Liver (tissue), 8 donors: ENCODE measurements at regions not wholly inside any gene's neighbourhood (a gene's known extent, or its start where the extent isn't known, plus 50 kb on each side); places are given as distances from the start of the nearest gene placed in this dataset.

ENCODE experiments used
- DNase-seq: peaks from one replicate; pipeline ENCODE4 v3.0.0-alpha.2; 2017; ENCODE audit warnings: low spot score
- H3K27ac ChIP-seq, 2 donors: one replicate each; pipeline ENCODE4 v1.7.0; 2013; ENCODE audit warnings: inconsistent platforms in 2 of 2, low read length in 2 of 2, control low read depth in 1 of 2, low read depth in 1 of 2, mild to moderate bottlenecking in 1 of 2
- H3K27me3 ChIP-seq, 4 donors: one replicate each; pipeline versions ENCODE4 v1.6.1 to v1.7.0; 2013; ENCODE audit warnings: low read length in 3 of 4, inconsistent platforms in 1 of 4, mild to moderate bottlenecking in 1 of 4, moderate library complexity in 1 of 4; ENCODE audit not compliant: control insufficient read depth in 4 of 4, insufficient read depth in 4 of 4
- H3K36me3 ChIP-seq, 4 donors: one replicate each; pipeline versions ENCODE4 v1.6.1 to v1.7.0; 2013; ENCODE audit warnings: low read length in 3 of 4, mild to moderate bottlenecking in 3 of 4, low read depth in 1 of 4, moderate library complexity in 1 of 4; ENCODE audit not compliant: control insufficient read depth in 4 of 4, insufficient read depth in 3 of 4
- H3K4me1 ChIP-seq, 4 donors: one replicate each; pipeline versions ENCODE4 v1.6.1 to v1.7.0; 2013; ENCODE audit warnings: low read length in 3 of 4, mild to moderate bottlenecking in 3 of 4, moderate library complexity in 1 of 4; ENCODE audit not compliant: control insufficient read depth in 4 of 4, insufficient read depth in 4 of 4
- H3K4me3 ChIP-seq, 3 donors: one replicate each; pipeline versions ENCODE4 v1.6.1 to v1.7.0; 2013; ENCODE audit warnings: low read length in 3 of 3, control low read depth in 1 of 3, low read depth in 1 of 3, mild to moderate bottlenecking in 1 of 3
- H3K9ac ChIP-seq, 2 donors: one replicate each; pipeline ENCODE4 v1.7.0; 2013; ENCODE audit warnings: low read length in 2 of 2, mild to moderate bottlenecking in 2 of 2, moderate library complexity in 2 of 2, control low read depth in 1 of 2, low read depth in 1 of 2
- H3K9me3 ChIP-seq, 4 donors: one replicate each; pipeline versions ENCODE4 v1.6.1 to v1.7.0; 2013; ENCODE audit warnings: low read length in 3 of 4; ENCODE audit not compliant: control insufficient read depth in 4 of 4
- ATF3 ChIP-seq: IDR thresholded peaks from 2 replicates; pipeline ENCODE4 v1.6.1; 2016; ENCODE audit warnings: antibody characterized with exemption
- CTCF ChIP-seq: fragments of 150-350 bp; IDR thresholded peaks from 2 replicates; pipeline ENCODE4 v1.5.1; 2017; ENCODE audit warnings: improper control_type of control experiment, low read depth, low read length; ENCODE audit not compliant: missing input control
- EGR1 ChIP-seq, 2 donors: IDR thresholded peaks; 2 replicates each; pipeline ENCODE4 v1.6.1; 2016 to 2018; ENCODE audit warnings: antibody characterized with exemption in 2 of 2, low read depth in 2 of 2
- FOXA1 ChIP-seq: IDR thresholded peaks from 2 replicates; pipeline ENCODE4 v1.6.1; 2016; ENCODE audit warnings: antibody characterized with exemption
- FOXA2 ChIP-seq: IDR thresholded peaks from 2 replicates; pipeline ENCODE4 v1.6.1; 2016; ENCODE audit warnings: antibody characterized with exemption
- GABPA ChIP-seq, 2 donors: IDR thresholded peaks in 1 of 2; conservative IDR thresholded peaks in 1 of 2; 2 replicates each; pipeline ENCODE4 v1.6.1; 2016; ENCODE audit warnings: antibody characterized with exemption in 2 of 2, mild to moderate bottlenecking in 1 of 2, moderate library complexity in 1 of 2
- HNF4A ChIP-seq, 2 donors: conservative IDR thresholded peaks; 2 replicates each; pipeline ENCODE4 v1.6.1; 2016; ENCODE audit warnings: antibody characterized with exemption in 2 of 2, mild to moderate bottlenecking in 2 of 2
- HNF4G ChIP-seq: IDR thresholded peaks from 2 replicates; pipeline ENCODE4 v1.6.1; 2016; ENCODE audit warnings: antibody characterized with exemption
- JUND ChIP-seq, 2 donors: IDR thresholded peaks; 2 replicates each; pipeline ENCODE4 v1.6.1; 2016; ENCODE audit warnings: antibody characterized with exemption in 2 of 2
- MAX ChIP-seq: IDR thresholded peaks from 2 replicates; pipeline ENCODE4 v1.6.1; 2016; ENCODE audit warnings: antibody characterized with exemption
- NR2F2 ChIP-seq: IDR thresholded peaks from 2 replicates; pipeline ENCODE4 v1.6.1; 2016; ENCODE audit warnings: antibody characterized with exemption
- RAD21 ChIP-seq, 2 donors: IDR thresholded peaks; 2 replicates each; pipeline ENCODE4 v1.6.1; 2016; ENCODE audit warnings: antibody characterized with exemption in 2 of 2, mild to moderate bottlenecking in 2 of 2
- RXRA ChIP-seq, 2 donors: IDR thresholded peaks; 2 replicates each; pipeline ENCODE4 v1.6.1; 2017 to 2018; ENCODE audit warnings: antibody characterized with exemption in 2 of 2, mild to moderate bottlenecking in 1 of 2
- SP1 ChIP-seq: IDR thresholded peaks from 2 replicates; pipeline ENCODE4 v1.6.1; 2018; ENCODE audit warnings: antibody characterized with exemption, mild to moderate bottlenecking
- TAF1 ChIP-seq: conservative IDR thresholded peaks from 2 replicates; pipeline ENCODE4 v1.6.1; 2016; ENCODE audit warnings: antibody characterized with exemption, mild to moderate bottlenecking
- YY1 ChIP-seq: IDR thresholded peaks from 2 replicates; pipeline ENCODE4 v1.6.1; 2016; ENCODE audit warnings: antibody characterized with exemption, mild to moderate bottlenecking
- ZBTB33 ChIP-seq: IDR thresholded peaks from 2 replicates; pipeline ENCODE4 v1.6.1; 2016; ENCODE audit warnings: antibody characterized with exemption
- WGBS: extraction: QIAGEN DNeasy Blood & Tissue Kit; methylation state at CpG from one replicate; pipeline ENCODE4 v1.1.7; 2013; 5-methylcytosine and 5-hydroxymethylcytosine counted together
- donor health status: healthy.
- donor health status: healthy.
- donor health status: healthy.
- donor health status: healthy.
- donor health status: healthy.

GRCh38 chr18:65359479-65359878 is 391.3 kb upstream of the CDH7 start:
- Histone ChIP-seq H3K27ac (no peak overlapping the region), H3K27me3 (no peaks in the 10 kb centered on the region), H3K9me3 (no peaks in the 10 kb centered on the region), H3K9ac (no peak overlapping the region), H3K4me3 (no peak overlapping the region), H3K36me3 (no peaks in the 10 kb centered on the region), H3K4me1 (no peaks in the 10 kb centered on the region)
- WGBS, result 67% methylated on average over 1 of the region's 1 CpG
- TF ChIP-seq YY1 (no peak), JUND (IDR thresholded peaks at IDR 0.05) (no peak), GABPA (IDR thresholded peaks at IDR 0.05 in 1 of 2, conservative IDR thresholded peaks at IDR 0.05 in 1 of 2) (no peak), FOXA1 (no peak), CTCF (no peak), MAX (no peak), RAD21 (IDR thresholded peaks at IDR 0.05) (no peak), ZBTB33 (no peak), TAF1 (no peak), EGR1 (IDR thresholded peaks at IDR 0.05; ENCODE audit: low read depth in 2 of 2) (no peak), HNF4A (conservative IDR thresholded peaks at IDR 0.05) (no peak), RXRA (IDR thresholded peaks at IDR 0.05) (no peak), NR2F2 (no peak), ATF3 (no peak), HNF4G (no peak)
- no peak for DNase-seq

- H3K36me3 ChIP-seq, result no peaks in the 10 kb centered on the region
- DNase-seq, result no peak
- H3K27me3 ChIP-seq, result no peaks in the 10 kb centered on the region
- H3K4me1 ChIP-seq, result no peaks in the 10 kb centered on the region
- no peak for TF ChIP-seq RXRA (IDR thresholded peaks at IDR 0.05)
- no peak for TF ChIP-seq RAD21 (IDR thresholded peaks at IDR 0.05)
- TF ChIP-seq ATF3, result no peak
- TF ChIP-seq SP1, result no peak
- no peak for TF ChIP-seq FOXA2
- no peak for TF ChIP-seq TAF1
- TF ChIP-seq EGR1 (IDR thresholded peaks at IDR 0.05; ENCODE audit: low read depth in 2 of 2), result no peak
- TF ChIP-seq GABPA (IDR thresholded peaks at IDR 0.05 in 1 of 2, conservative IDR thresholded peaks at IDR 0.05 in 1 of 2), result no peak
- TF ChIP-seq YY1, result no peak
- H3K4me3 ChIP-seq, result no peak overlapping the region
- H3K9me3 ChIP-seq, result no peaks in the 10 kb centered on the region
- no peak overlapping the region for H3K9ac ChIP-seq
- no peak overlapping the region for H3K27ac ChIP-seq
- 78% methylated on average over 3 of the region's 3 CpGs for WGBS
Observed at GRCh38 chr18:65358306-65358705, 392.5 kb upstream of the CDH7 start.
